Small intestine (tissue), 7 donors: ENCODE measurements at regions not wholly inside any gene's neighbourhood (a gene's known extent, or its start where the extent isn't known, plus 50 kb on each side); places are given as distances from the start of the nearest gene placed in this dataset.

Experiments
- DNase-seq, 2 donors: peaks; one replicate each; pipeline versions ENCODE4 v3.0.0 to v3.0.0-alpha.2; 2013
- FAIRE-seq: peaks from 2 replicates; lab custom pipeline; 2012; peaks lifted over from hg19 to GRCh38; lab: Jason Lieb, UNC
- H3K27ac ChIP-seq, 3 donors: one replicate each; pipeline ENCODE4 v1.5.1; 2013; ENCODE audit warnings: low read length in 2 of 3, mild to moderate bottlenecking in 2 of 3, control low read depth in 1 of 3, inconsistent platforms in 1 of 3, low read depth in 1 of 3, moderate library complexity in 1 of 3
- H3K27me3 ChIP-seq, 3 donors: one replicate each; pipeline ENCODE4 v1.6.1; 2013; ENCODE audit warnings: low read length in 3 of 3, inconsistent platforms in 1 of 3; ENCODE audit not compliant: control insufficient read depth in 3 of 3, insufficient read depth in 3 of 3
- H3K36me3 ChIP-seq, 3 donors: one replicate each; pipeline ENCODE4 v1.6.1; 2013; ENCODE audit warnings: low read length in 3 of 3, inconsistent platforms in 1 of 3, low read depth in 1 of 3, mild to moderate bottlenecking in 1 of 3, moderate library complexity in 1 of 3; ENCODE audit not compliant: control insufficient read depth in 3 of 3, insufficient read depth in 2 of 3
- H3K4me1 ChIP-seq, 3 donors: one replicate each; pipeline ENCODE4 v1.6.1; 2013; ENCODE audit warnings: low read length in 2 of 3, inconsistent platforms in 1 of 3, low read depth in 1 of 3, mild to moderate bottlenecking in 1 of 3, moderate library complexity in 1 of 3; ENCODE audit not compliant: control insufficient read depth in 3 of 3, insufficient read depth in 2 of 3
- H3K4me3 ChIP-seq, 3 donors: one replicate each; pipeline ENCODE4 v1.5.1; 2013; ENCODE audit warnings: low read length in 3 of 3, control low read depth in 1 of 3, inconsistent platforms in 1 of 3, low read depth in 1 of 3, mild to moderate bottlenecking in 1 of 3, moderate library complexity in 1 of 3
- H3K9me3 ChIP-seq, 2 donors: one replicate each; pipeline ENCODE4 v1.6.1; 2013; ENCODE audit warnings: low read depth in 1 of 2, low read length in 1 of 2; ENCODE audit not compliant: control insufficient read depth in 2 of 2, insufficient read depth in 1 of 2
- WGBS, 3 donors: extraction: QIAGEN DNeasy Blood & Tissue Kit; methylation state at CpG; one replicate each; pipeline ENCODE4 v1.1.7; 2013; 5-methylcytosine and 5-hydroxymethylcytosine counted together
- donor health status: healthy with polysubstance abuse.
- donor health status: control.
- donor health status: control.
- donor health status: Bipolar disorder and iron deficiency.
- donor health status: healthy.

DNA sequence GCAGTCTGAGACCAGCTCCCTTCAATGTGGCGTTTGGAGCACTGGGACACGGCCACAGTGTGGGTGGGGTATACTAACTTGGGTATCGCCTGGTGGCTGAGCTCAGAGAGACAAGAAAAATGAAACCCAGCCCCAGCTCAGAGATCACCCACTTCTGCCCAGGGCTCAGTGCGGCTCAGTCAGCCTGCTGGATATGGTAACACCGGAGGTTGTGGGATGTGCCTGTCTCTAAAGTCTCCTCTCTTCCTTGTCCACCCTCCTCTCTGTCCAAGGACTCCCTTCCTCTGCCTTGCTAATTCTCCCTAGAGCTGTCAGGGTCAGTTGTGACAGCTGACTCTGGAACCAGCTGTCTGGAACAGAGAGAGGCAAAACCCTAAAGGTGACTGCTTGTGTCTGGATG, 149.1 kb downstream of the PTPN20 start:
- 79 to 85% (median 83%) methylated on average over 5 of the region's 5 CpGs for WGBS, 3 donors
- FAIRE-seq, result no peak

DNA sequence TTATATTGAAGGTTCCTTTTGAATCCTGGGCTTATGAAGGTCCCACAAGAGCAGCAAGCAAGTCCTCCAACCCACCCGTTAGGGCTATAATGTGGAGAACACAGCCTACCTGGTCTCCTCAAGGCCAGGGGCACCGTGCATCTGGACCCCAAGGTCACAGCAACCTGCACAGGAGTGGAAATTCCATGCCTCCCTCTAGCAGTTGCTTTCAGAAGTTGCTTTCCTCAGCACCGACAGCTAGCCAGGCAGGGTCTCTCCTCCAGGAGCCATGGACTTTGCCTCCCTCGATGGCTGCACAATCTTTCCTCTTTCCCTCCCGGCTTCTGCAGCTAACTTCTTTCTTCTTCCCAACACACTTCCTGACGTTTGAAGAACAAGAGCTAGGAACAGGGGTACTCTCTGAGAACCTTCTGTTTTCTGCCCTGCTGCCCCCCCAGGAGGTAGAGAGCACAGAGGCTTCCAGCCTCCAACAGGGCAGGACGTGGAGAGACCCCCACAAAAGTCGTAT, 149.8 kb downstream of the PTPN20 start:
- 36 to 72% (median 37%) methylated on average over 8 of the region's 8 CpGs for WGBS, 3 donors
- no peaks in the 10 kb centered on the region for H3K9me3 ChIP-seq
- no peak overlapping the region for H3K4me3 ChIP-seq
- FAIRE-seq (no peak), DNase-seq (no peak)
- H3K36me3 ChIP-seq, result no peaks in the 10 kb centered on the region
- no peak overlapping the region for H3K27ac ChIP-seq
- no peaks in the 10 kb centered on the region for H3K4me1 ChIP-seq
- peaks cover 0 to 3% (median 2%) of the 10 kb centered on the region in 3 donors for H3K27me3 ChIP-seq

More for the DNA sequence above, 149.1 kb downstream of the PTPN20 start:
- Histone ChIP-seq H3K4me3 (no peak overlapping the region), H3K27ac (no peak overlapping the region), H3K4me1 (no peaks in the 10 kb centered on the region), H3K9me3 (no peaks in the 10 kb centered on the region), H3K36me3 (no peaks in the 10 kb centered on the region), H3K27me3 (peaks cover 0 to 3% (median 2%) of the 10 kb centered on the region in 3 donors)
- DNase-seq, result no peak

DNA sequence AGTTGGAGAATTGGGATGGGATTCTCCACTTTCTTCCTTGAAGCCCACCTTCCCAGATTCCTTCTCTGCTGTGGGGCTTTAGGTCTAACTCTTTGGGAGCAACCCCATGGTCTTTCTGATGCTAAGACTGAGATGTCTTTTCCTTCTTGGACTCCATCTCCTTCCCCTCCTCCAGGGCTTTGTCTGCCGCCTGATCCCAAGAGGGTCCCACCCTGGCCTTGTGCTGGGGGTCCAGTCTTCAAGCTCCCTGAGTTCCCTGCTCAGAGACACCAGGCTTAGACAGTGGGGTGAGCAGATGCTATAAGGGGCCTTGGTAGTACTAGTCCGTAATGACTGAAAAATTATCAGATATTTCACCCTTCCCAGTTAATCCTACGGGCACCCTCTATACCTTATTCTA, 150.5 kb downstream of the PTPN20 start:
- Histone ChIP-seq H3K4me3 (no peak overlapping the region), H3K36me3 (no peaks in the 10 kb centered on the region), H3K4me1 (no peaks in the 10 kb centered on the region), H3K27ac (no peak overlapping the region), H3K27me3 (peaks cover 0 to 3% (median 2%) of the 10 kb centered on the region in 3 donors), H3K9me3 (no peaks in the 10 kb centered on the region)
- no peak for FAIRE-seq
- DNase-seq, result no peak
- WGBS, 3 donors, result 78 to 85% (median 79%) methylated on average over 3 of the region's 3 CpGs

DNA sequence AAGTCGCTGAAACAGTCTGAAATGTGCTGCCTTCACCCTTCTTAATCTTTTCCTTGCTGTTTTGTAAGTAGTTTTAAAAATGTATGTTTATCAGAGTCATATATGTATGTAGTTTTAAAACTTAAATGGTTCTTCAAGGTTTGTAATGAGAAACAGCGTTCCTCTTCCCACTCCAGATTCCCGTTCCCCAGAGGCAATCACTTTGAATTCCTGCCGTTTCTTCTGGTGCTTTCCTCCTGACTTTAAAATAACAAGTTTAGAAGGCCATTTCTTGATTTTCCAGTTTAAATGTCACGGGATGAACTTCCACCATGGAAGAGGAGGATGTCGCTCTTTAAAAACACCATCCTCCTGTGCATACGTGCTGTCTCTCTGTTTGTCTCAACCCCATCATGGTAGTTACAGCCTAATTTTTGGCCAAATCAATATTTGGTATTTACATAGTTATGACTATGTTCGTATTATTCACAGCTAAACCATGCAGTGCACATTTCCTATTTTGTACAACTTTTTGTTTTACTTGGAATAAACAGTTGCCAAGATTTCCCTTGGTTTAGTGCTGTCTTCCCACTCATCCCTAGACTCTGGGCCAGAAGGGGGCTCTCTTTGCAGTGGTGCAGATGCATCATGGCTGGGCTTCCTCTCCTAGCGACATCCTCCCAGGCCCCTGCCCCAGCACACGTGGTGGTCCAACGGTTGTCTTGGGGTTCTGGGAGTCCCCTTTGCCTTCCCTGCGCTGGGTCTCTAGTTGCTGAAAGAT, 151.4 kb downstream of the PTPN20 start:
- Histone ChIP-seq H3K9me3 (no peaks in the 10 kb centered on the region), H3K4me1 (no peaks in the 10 kb centered on the region), H3K27ac (no peak overlapping the region), H3K36me3 (no peaks in the 10 kb centered on the region), H3K27me3 (peaks cover 0 to 3% (median 2%) of the 10 kb centered on the region in 3 donors), H3K4me3 (no peak overlapping the region)
- FAIRE-seq (no peak), DNase-seq (no peak)
- 58 to 70% (median 65%) methylated on average over 12 of the region's 12 CpGs for WGBS, 3 donors

DNA sequence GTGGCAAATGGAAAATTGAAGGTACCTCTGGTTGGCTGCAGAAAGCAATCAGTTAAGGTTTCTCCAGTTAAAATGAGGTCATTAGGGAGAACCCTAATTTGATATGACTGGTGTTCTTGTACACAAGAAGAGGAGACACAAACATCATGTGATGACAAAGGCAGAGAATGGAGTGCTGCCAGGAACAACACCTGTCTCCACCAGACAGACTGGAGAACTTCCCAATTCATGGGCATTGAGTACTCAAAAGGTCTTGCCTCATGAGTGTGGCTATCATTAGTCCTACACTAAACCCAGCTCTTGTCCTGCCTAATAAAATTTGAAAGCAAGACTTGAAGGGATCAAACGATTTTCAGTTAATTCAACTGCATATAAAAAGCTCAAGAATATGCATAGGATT, 152.6 kb downstream of the PTPN20 start:
- FAIRE-seq (no peak), DNase-seq (no peak)
- 57 to 72% (median 59%) methylated on average over 1 of the region's 1 CpG for WGBS, 3 donors
- no peak overlapping the region for H3K27ac ChIP-seq
- no peaks in the 10 kb centered on the region for H3K36me3 ChIP-seq
- H3K4me1 ChIP-seq, result no peaks in the 10 kb centered on the region
- peaks cover 0 to 3% (median 0%) of the 10 kb centered on the region in 3 donors for H3K27me3 ChIP-seq
- no peak overlapping the region for H3K4me3 ChIP-seq
- H3K9me3 ChIP-seq, result no peaks in the 10 kb centered on the region

DNA sequence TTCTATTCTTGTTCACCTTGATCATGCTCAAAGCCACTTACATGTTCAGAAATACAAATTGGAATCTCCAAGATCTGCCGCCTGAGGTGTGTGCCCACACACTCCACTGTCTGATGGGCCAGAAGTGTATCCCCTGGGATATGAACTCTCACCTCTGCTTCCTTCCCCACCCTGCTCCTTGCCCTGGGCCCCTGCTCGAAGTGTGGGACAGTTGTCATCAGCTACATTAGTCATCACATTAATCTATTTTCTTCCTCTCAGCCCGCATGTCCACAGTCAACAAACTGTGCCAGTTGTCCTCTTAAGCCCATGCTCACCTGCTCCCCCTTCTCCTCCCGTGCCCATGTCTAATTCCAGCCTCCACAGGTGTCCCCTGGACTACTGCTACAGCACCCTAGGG, 154.7 kb downstream of the PTPN20 start:
- no peaks in the 10 kb centered on the region for H3K36me3 ChIP-seq
- no peaks in the 10 kb centered on the region for H3K4me1 ChIP-seq
- no peaks in the 10 kb centered on the region for H3K9me3 ChIP-seq
- WGBS, 3 donors, result 42 to 68% (median 50%) methylated on average over 4 of the region's 4 CpGs
- DNase-seq (no peak), FAIRE-seq (no peak)
- H3K27ac ChIP-seq, result no peak overlapping the region
- H3K27me3 ChIP-seq, result peaks cover 0 to 2% (median 0%) of the 10 kb centered on the region in 3 donors
- no peak overlapping the region for H3K4me3 ChIP-seq

DNA sequence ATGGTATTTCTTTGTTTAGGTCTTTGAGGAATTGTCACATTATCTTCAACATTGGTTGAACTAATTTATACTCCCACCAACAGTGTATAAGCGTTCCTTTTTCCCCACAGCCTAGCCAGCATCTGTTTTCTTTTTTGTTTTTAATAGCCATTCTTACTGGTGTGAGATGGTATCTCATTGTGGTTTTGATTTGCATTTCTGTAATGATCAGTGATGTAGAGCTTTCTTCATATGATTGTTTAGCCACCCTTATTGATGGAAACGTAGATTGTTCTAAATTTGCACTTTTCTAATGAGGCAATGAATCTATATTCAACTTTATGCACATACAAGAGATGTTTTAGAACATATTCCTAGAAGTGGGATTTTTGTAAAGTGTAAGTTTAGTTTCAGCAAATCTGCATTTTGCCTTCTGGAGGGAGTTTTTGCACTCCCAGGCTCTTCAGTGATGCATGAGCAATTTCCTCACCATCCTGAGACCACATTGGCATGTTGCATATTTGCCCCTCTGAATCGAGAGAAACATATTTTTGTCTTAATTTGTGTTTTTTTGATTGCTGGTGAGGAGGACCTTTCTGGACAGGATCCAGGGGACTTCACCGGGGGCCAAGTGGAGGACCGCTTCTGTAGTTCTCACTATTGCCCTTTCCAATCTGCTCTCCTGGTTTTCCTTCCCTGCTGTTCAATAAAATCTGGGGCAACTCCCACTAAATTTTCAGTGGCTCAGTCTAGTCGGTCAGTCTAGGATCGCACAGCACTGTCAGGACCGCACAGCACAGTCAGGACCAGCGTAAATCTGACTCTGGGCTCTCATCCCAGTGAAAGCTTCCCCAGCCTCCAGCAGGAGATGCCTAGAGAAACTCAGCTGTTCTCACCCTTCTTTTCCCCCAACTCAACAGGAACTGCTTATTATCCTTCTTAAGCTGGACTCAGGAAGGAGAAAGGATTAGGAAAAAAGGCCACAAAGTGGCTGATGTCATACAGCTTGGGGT, 157.0 kb downstream of the PTPN20 start:
- no peak for DNase-seq
- 77 to 85% (median 84%) methylated on average over 9 of the region's 9 CpGs for WGBS, 3 donors

DNA sequence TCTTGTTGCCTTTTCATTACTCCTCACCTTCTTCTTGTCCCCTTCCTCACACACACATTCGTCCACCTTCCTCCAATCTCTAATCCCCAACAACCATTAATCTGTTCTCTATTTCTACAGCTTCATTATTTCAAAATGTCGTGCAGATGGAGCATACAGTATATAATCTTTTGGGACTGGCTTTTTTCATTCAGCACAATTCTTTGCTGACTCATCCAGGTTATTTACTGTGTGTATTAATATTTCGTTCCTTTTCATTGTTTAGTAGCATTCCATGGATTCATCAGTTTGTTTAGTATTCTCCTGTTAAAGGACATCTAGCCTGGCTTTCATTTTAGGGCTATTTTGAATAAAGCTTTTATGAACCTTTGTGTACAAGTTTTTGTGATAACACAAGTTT, 159.3 kb downstream of the PTPN20 start:
- H3K4me1 ChIP-seq, result no peaks in the 10 kb centered on the region
- no peaks in the 10 kb centered on the region for H3K9me3 ChIP-seq
- H3K4me3 ChIP-seq, result no peak overlapping the region
- FAIRE-seq, result no peak
- H3K36me3 ChIP-seq, result no peaks in the 10 kb centered on the region
- WGBS, 3 donors, result 74 to 86% (median 78%) methylated on average over 3 of the region's 3 CpGs
- H3K27me3 ChIP-seq, result peaks cover 0 to 3% (median 0%) of the 10 kb centered on the region in 3 donors
- DNase-seq, result no peak
- H3K27ac ChIP-seq, result no peak overlapping the region

More for the DNA sequence above, 157.0 kb downstream of the PTPN20 start:
- Histone ChIP-seq H3K4me1 (no peaks in the 10 kb centered on the region), H3K36me3 (no peaks in the 10 kb centered on the region), H3K9me3 (no peaks in the 10 kb centered on the region), H3K27me3 (peaks cover 0 to 3% (median 0%) of the 10 kb centered on the region in 3 donors), H3K4me3 (no peak overlapping the region), H3K27ac (no peak overlapping the region)
- FAIRE-seq, result no peak
